GM21515 (cell line): ENCODE measurements at regions not wholly inside any gene's neighbourhood (a gene's known extent, or its start where the extent isn't known, plus 50 kb on each side); places are given as distances from the start of the nearest gene placed in this dataset.
"Not testable (repeated sequence)": the region's sequence is repeated elsewhere in the genome, so short reads cannot be mapped to it uniquely, and the experiment has no call there.

Experiments
- ATAC-seq: cut with Tn5 transposase; IDR thresholded peaks from one replicate; pipeline ENCODE4 v1.9.1; 2021; ENCODE audit not compliant: unreplicated experiment

DNA sequence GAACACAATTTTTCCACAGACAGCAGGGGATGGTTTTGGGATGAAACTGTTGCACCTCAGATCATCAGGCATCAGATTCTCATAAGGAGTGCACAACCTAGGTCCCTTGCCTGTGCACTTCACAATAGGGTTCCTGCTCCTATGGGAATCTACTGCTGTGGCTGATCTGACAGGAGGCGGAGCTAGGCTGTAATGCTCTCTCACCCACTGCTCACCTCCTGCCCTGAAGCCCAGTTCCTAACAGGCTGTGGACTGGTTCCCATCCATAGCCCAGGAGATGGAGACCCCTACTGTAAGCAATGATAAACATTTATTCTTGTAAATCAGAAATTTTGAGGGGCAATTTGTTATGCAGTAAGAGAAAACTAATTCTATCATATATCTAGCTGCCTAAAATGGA, 1234.7 kb downstream of the SLITRK1 start:
- no peak for ATAC-seq

DNA sequence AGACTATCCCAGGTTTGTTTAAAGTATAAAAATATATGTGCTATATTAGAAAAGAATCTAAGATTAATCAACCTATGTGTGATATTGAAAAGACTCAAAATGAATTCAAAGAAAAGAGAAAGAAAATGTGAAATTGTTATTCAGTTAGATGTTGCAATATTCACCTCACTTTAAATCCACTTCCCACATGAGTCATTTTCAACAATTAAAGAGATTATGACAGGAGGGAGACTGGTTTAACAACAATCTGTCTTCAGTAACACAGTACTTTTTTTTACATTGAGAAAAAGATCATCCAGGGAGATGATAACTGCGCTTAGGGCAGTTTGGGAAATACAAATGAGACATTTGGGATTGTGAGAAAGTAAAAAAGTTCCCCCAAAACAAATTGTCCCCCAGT, 1246.2 kb downstream of the SLITRK1 start:
- no peak for ATAC-seq

DNA sequence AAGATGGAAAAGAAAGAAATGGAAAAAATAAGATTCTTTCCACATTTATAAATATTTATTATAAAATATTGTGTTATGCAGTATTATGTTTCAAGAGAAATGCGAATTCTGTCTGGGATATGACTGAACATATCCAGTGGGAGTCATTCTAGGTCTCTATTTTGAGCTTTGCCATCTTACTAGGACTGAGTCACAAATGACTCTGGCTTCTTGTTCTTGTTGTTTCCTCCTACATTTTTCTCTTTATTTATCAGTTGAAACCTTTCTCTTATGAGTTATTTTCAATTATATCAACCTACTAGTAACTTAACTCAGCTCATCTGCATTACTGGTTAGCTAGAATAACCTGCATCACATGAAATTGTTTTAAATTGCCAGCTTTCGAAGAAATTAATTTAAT, 1247.3 kb downstream of the SLITRK1 start:
- no peak for ATAC-seq

DNA sequence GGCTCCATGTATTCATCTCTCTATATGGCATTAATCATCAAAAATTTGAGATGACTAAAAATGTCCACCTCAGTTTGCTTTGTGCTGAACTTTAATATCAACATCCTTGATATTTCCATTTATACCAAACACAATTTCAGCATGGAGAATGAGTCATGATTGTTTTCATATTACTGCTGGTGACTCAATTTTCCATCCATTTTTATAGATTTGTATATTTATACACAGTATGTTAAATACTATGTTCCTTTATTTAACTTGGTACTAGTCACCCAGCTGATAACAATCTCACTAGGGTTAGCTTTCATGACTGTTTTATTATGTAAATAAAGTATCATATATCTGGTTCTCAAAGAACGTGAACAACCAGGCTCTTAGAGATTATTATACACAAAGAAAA, 1255.1 kb downstream of the SLITRK1 start:
- no peak for ATAC-seq

DNA sequence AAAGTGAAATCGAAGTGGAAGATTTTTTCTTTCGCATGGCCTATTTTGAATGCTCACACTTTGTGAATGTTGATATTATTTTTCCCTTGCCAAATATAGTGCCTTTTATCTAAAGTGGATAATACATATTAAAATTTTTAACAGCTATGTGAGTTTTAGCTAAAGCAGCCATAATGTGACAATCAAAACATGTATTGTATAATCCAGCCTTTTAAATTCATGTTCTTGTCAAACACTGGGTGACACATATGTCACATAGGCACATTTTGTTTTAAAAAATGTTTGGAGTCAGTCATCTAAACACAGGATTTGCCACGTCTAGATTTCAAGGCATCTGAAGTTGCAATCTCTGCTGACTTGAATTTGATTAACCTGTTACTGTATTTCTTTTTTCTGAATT, 1256.6 kb downstream of the SLITRK1 start:
- no peak for ATAC-seq

DNA sequence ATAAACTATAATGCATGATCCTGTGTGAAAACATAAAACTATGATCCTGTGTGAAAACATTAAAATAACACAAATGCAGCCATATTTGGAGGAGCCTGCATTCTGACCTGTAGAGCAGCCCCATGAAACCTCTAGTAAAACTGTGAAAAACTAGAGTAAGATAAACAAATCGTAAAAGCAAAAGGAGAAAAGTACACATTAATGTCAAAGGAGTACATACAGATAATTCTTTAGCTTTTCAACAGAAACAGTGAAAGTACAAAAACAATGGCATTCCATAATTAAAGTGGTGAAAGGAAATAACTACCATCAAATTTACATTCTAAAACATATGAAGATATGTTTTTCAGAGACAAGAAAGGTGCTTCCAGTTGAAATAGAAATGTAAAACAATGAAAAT, 1267.2 kb downstream of the SLITRK1 start:
- no peak for ATAC-seq

DNA sequence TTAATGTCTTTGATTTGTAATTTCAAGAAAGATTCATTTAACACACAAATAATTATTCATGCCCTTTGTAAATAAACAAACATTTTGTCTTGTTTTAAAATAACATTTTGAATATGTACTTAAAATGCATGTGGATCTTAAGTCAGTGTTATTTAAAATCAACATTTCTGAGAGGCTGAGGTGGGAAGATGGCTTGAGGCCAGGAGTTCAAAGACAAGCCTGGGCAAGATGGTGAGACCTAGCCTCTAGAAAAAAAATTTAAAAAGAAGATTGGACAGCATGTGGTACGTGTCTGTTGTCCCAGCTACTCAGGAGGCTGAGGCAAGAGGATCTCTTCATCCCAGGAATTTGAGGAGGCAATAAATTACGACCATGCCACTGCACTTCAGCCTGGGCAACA, 1268.2 kb downstream of the SLITRK1 start:
- no peak for ATAC-seq

DNA sequence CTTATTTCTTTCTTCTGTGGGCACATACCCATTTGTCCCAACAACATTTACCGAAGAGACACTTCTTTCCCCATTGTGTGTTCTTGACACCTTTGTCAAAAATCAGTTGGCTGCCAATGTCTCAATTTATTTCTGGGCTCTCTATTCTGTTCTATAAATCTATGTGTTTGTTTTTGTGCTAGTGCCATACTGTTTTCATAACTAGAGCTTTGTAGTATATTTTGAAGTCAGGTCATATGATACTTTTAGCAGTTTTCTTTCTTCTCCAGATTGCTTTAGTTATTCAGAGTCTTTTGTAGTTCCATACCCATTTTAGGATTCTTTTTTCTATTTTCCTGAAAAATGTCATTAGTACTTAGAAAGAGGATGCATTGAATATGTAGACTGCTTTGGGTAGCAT, 1276.3 kb downstream of the SLITRK1 start:
- no peak for ATAC-seq

DNA sequence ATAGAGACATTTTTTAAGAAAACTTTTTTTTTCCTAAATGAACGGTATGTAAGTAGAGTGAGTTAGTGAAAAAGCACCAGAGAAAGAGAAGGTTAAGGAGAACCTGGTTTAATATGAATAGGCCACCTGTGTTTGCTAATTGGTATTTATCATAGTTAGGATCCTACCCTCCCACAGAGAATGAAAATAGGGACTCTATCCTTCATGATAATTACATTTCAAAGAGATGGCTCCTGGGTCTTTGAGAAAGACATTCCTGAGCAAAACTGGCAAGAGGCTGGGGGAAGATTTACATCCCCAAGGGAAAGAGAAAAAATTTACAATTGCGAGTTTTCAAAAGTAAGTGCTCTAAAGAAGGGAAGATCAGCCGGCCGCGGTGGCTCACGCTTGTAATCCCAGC, 1284.5 kb downstream of the SLITRK1 start:
- ATAC-seq: no peak

DNA sequence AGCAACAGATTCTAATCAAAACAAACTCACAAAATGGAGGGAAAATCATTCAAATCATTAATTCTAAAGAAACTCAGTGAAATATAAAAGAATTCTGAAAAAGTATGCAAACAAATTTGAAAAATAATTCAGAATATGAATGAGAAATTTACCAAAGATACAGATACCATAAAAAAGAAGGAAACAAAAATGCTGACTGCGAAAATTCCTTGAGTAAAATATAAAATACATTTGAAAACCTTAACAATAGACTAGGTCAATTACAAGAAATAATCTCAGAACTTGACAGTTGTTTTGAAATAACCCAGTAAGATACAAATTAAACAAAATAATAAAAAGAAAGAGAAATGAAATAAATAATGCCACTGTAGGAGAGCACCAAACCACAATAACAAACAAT, 1289.0 kb downstream of the SLITRK1 start:
- ATAC-seq: no peak

DNA sequence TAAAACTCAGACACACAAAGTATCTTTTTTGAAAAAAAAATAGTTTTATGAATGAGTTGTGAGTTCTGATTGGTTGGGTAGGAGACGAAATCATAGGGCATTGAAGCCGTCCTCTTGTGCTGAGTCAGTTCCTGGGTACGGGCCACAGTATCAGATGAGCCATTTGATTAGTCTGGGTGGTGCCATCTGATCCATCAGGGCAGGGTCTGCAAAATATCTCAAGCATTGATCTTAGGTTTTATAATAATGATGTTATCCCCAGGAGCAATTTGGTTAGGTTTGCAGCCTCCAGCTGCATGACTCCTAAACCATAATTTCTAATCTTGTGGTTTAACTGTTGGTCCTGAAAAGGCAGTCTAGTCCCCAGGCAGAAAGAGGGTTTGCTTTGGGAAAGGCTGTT, 1310.6 kb downstream of the SLITRK1 start:
- ATAC-seq: no peak

DNA sequence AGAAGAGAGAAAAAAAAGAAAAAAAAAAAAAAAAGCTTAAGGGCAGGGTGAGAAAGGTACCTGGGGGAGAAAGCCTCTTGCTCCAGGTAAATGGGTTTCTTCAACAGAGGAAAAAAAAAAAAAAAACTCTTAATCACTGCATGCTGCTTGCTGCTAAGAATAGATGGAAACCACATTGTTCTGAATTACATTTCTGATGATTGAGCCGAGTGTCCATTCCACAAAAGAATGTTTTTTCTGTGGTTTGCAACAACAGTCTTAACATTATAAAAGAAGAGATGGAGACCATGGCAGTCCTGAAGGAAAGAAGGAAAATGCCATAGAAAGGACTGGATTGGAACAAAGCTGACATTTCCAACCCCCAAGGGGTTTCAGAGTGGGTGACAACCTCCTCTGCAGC, 1312.7 kb downstream of the SLITRK1 start:
- ATAC-seq: no peak

DNA sequence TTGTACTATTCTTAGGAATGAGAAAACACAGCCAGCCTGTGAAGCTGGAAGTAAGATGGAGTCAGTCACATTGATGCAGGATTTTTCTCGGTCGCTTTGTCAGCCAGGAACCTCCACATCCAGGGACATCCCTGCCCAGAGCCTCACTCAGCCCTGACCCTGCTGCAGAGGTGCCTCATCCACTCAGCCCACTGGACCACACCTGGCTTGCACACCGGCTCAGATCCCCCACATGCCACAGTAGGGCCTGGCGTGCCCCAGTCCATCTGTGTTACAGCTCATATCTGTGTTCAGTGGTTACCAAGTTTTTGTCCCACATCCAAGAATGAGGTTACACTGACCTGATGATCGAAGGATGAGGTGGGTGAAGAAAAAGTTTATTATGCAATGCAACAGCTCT, 1315.4 kb downstream of the SLITRK1 start:
- no peak for ATAC-seq

DNA sequence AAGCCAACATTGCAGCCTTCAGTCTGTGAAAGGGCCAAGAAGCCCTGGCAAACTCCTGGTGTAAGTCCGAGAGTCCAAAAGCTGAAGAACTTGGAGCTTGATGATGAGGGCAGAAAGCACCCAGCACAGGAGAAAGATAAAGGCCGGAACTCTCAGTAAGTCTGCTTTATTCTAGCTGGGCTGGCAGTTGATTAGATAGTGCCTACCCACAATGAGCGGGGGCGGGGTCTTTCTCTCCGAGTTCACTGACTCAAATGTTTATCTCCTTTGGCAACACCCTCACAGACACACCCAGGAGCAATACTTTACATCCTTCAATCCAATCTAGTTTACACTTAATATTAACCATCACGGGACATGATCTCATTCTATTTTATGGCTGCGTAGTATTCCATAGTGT, 1317.1 kb downstream of the SLITRK1 start:
- ATAC-seq: no peak

DNA sequence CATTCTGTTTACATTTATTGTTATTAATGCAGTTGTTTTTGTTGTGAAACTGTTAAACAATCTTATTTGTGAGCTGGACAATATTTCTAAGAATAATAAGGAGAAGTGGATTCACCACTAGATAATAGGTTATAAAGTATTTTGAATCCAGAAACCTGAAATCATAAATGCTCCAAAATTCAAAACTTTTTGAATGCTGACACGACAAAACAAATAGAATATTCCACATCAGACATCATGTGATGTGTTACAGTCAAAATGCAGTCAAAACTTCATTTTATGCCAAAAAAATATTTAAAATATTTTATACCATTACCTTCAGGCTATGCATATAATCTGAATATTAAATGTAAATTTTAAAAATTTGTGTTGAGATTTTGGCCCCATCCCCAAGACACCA, 1321.4 kb downstream of the SLITRK1 start:
- no peak for ATAC-seq

DNA sequence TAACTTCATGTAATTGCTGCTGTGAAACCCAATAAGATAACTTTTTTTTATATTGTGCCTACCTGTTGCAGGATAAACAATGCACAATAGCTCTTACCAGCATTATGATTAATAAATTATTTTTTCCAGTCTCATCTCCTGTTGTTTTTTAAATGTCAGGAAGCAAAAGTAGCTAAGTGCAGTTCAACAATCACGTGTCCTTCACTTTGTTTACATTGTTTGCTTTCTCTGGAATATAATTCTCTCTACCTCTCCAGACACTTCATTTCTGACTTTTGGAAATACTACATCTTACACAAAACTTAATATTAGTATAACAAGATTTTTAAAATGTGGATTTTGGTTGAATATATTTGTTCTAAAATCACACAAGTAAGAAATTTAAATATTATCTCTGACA, 1359.4 kb downstream of the SLITRK1 start:
- ATAC-seq: no peak

DNA sequence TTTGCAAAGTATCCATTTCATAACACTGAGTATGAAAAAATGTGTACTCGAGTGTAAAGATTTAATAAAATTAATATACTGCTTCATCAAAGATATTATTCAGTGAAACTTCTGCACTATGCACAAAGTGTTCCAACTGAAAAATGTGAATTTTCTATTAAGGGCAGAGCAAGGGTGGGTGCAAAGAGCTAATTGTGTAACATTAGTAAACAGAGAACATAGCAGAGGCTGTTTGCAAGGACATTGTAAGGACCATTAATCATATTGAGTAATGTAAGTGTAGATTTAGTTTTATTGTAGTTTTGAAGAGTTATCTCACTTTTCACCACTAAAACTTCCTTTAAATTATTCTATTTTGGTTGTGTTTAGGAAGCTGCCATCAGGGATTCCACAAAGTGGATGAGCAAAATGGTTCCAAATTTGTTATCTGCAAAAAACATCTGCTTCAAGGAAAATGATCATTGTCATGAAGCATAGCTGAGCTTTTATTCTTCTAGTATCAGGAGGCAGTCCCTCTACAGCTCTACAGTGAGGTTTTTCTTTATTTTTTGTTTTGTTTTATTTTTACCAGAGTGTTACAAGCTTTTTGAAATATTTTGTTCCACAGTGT, 1375.4 kb downstream of the SLITRK1 start:
- no peak for ATAC-seq

DNA sequence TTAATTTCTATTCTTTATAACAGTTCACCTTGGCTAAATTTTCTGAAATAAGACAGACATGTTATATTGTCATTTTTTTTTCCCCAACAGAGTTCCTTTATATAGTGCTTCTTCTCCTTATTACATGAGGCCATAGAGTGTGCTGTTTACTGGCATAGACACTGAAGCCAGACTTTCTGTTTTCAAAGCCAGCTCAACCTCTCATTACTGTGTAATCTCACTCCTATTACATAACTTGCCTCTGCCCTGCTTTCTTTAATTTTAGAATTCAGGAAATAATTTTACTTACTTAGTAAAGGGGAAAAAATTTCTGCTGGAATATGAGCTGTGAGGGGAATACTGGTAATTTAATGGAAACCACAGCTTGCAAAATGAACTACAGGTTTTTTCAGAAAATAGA, 1380.4 kb downstream of the SLITRK1 start:
- no peak for ATAC-seq

DNA sequence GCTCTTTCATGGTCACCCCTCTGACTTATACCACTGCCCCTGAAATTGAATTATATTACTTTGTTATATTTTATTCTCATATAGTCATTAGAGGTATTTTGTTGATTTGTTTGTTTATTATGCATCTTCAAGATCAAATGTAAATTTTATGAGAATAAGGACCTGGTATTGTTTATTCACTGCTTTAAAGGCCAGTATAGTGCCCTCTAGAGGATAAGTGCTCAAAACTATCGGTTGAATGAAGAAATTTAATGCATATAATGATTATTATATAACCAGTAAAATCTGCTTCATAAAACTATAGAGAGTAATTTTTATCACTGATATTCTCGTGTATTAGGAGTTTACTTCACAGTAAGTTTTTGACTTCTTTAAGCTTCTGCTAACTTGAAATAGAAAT, 1401.9 kb downstream of the SLITRK1 start:
- ATAC-seq: no peak

DNA sequence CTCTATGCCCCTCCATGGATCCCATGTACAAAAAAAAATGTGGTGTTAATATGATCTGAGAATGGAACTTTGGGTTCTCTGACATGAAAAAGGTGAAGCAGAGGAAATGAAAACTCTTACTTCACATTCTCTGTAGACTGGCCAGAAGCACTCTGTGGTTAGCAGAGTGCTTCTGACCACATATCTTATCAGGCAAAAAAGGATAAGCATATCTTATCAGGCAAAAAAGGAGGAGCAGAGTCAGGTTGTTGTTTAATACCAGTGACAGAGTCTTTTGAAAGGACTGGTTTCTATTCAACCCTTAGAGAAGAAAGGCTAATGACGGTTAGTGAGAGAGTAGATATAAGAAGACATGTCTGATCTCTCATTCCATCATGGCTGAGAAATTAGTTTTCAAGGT, 1404.8 kb downstream of the SLITRK1 start:
- ATAC-seq: no peak

DNA sequence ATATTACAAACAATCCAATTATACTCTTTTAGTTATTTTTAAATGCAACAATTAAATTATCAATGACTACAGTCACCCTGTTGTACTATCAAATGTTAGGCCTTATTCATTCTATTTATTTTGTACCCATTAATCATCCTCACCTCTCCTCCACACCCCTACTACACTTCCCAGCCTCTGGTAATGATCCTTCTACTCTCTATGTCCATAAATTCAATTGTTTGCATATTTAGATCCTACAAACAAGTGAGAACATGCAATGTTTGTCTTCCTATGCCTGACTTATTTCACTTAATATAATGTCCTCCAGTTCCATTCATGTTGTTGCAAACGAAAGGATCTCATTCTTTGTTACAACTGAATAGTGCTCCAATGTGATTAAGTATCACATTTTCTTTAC, 1414.6 kb downstream of the SLITRK1 start:
- ATAC-seq: no peak

DNA sequence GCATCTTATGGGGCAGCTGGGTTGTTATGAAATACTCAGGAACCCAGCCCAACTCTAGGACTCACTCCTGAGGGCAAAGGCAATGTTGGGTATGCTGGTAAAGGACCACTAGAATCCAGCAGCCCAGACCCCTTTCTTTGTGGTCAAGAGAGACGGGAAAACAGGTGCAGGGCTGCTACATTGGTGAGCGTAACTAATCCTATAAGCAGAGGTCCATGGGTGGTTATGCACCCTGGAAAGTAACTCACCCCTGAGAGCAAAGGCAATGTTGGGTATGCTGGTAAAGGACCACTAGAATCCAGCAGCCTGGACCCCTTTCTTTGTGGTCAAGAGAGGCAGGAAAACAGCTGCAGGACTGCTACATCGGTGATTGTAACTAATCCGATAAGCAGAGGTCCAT, 1422.7 kb downstream of the SLITRK1 start:
- not testable (repeated sequence) for ATAC-seq

DNA sequence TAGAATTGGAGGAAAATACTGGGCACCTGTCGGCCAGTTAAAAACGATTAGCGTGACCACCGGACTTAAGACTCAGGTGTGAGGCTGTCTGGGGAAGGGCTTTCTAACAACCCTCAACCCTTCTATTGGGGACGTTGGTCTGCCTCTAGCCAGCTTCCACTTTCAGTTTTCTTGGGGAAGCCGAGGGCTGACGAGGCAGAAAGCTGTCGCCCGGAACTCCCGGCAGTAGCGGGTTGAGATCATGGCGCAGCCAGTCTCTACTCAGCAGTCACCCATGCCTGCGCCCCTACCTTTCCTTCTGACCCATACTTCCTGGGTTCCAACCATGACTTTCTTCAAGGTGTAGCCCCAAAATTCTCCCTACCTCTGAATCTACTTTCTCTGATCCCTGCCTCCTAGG, 1424.1 kb downstream of the SLITRK1 start:
- no peak for ATAC-seq

DNA sequence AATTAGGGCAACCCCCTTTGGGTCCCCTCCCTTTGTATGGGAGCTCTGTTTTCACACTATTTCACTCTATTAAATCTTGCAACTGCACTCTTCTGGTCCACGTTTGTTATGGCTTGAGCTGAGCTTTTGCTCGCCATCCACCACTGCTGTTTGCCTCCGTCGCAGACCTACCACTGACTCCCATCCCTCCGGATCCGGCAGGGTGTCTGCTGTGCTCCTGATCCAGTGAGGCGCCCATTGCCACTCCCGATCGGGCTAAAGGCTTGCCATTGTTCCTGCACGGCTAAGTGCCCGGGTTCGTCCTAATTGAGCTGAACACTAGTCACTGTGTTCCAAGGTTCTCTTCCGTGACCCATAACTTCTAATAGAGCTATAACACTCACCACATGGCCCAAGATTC, 1424.7 kb downstream of the SLITRK1 start:
- ATAC-seq: not testable (repeated sequence)
